NCI-H1105 (cell line): ENCODE measurements at regions not wholly inside any gene's neighbourhood (a gene's known extent, or its start where the extent isn't known, plus 50 kb on each side); places are given as distances from the start of the nearest gene placed in this dataset.
"Not testable (repeated sequence)": the region's sequence is repeated elsewhere in the genome, so short reads cannot be mapped to it uniquely, and the experiment has no call there.

Experiments
- DNase-seq: peaks from one replicate; lab custom pipeline; 2025; lab: John Stamatoyannopoulos, UW

GRCh38 chr12:131632652-131633023 lies 78.3 kb upstream of the SFSWAP start:
- not testable (repeated sequence) for DNase-seq

GRCh38 chr12:131633610-131634009 lies 77.3 kb upstream of the SFSWAP start:
- DNase-seq = not testable (repeated sequence)

- DNase-seq = no peak
Measured at GRCh38 chr12:131634037-131634436, 76.9 kb upstream of the SFSWAP start.

GRCh38 chr12:131635012-131635411 lies 75.9 kb upstream of the SFSWAP start:
- not testable (repeated sequence) for DNase-seq

GRCh38 chr12:131635491-131636122 lies 75.3 kb upstream of the SFSWAP start:
- DNase-seq = no peak

- no peak for DNase-seq
Measured at GRCh38 chr12:131636266-131636665, 74.6 kb upstream of the SFSWAP start.

- DNase-seq = no peak
Measured at GRCh38 chr12:131636940-131637750, 73.7 kb upstream of the SFSWAP start.

- DNase-seq = no peak
Measured at GRCh38 chr12:131637986-131638385, 72.9 kb upstream of the SFSWAP start.

GRCh38 chr12:131639270-131639940 lies 71.5 kb upstream of the SFSWAP start:
- DNase-seq = no peak

GRCh38 chr12:131640525-131640924 lies 70.4 kb upstream of the SFSWAP start:
- no peak for DNase-seq

GRCh38 chr12:131641315-131641714 lies 69.6 kb upstream of the SFSWAP start:
- no peak for DNase-seq

- no peak for DNase-seq
Measured at GRCh38 chr12:131642101-131642540, 68.8 kb upstream of the SFSWAP start.

- DNase-seq = no peak
Measured at GRCh38 chr12:131642771-131643170, 68.1 kb upstream of the SFSWAP start.

- no peak for DNase-seq
Measured at GRCh38 chr12:131643631-131644452, 67.0 kb upstream of the SFSWAP start.

GRCh38 chr12:131644481-131644880 lies 66.4 kb upstream of the SFSWAP start:
- no peak for DNase-seq

- DNase-seq = not testable (repeated sequence)
Measured at GRCh38 chr12:131644917-131645316, 66.0 kb upstream of the SFSWAP start.

- DNase-seq = not testable (repeated sequence)
Measured at GRCh38 chr12:131645557-131645956, 65.3 kb upstream of the SFSWAP start.

- DNase-seq = not testable (repeated sequence)
Measured at GRCh38 chr12:131646444-131646843, 64.4 kb upstream of the SFSWAP start.

GRCh38 chr12:131647667-131648066 lies 63.2 kb upstream of the SFSWAP start:
- DNase-seq = no peak

GRCh38 chr12:131655469-131656174 lies 55.3 kb upstream of the SFSWAP start:
- not testable (repeated sequence) for DNase-seq

- not testable (repeated sequence) for DNase-seq
Measured at GRCh38 chr12:131656796-131657195, 54.1 kb upstream of the SFSWAP start.
